Stomach (tissue), 8 donors: ENCODE measurements at regions not wholly inside any gene's neighbourhood (a gene's known extent, or its start where the extent isn't known, plus 50 kb on each side); places are given as distances from the start of the nearest gene placed in this dataset.

Experiments used
- DNase-seq, 2 donors: peaks; one replicate each; pipeline versions ENCODE4 v3.0.0 to v3.0.0-alpha.2; 2013 to 2019
- H3K27ac ChIP-seq, 5 donors: fragments of 200-600 bp in 4 of 5; sonication (generic) in 4 of 5; one replicate each; pipeline ENCODE4 v1.5.1; 2013 to 2019; ENCODE audit warnings: mild to moderate bottlenecking in 1 of 5, moderate library complexity in 1 of 5
- H3K27me3 ChIP-seq, 3 donors: fragments of 200-600 bp; sonication (generic); one replicate each; pipeline ENCODE4 v1.5.1; 2017 to 2019; ENCODE audit warnings: mixed run types in 1 of 3
- H3K36me3 ChIP-seq, 4 donors: fragments of 200-600 bp; sonication (generic); 1 replicate in 3 of 4; 2 replicates in 1 of 4; pipeline ENCODE4 v1.5.1; 2016 to 2019
- H3K4me1 ChIP-seq, 4 donors: fragments of 200-600 bp; sonication (generic); one replicate each; pipeline ENCODE4 v1.5.1; 2016 to 2019
- H3K4me3 ChIP-seq, 4 donors: fragments of 200-600 bp; sonication (generic) in 3 of 4; one replicate each; pipeline ENCODE4 v1.5.1; 2016 to 2019; ENCODE audit warnings: mild to moderate bottlenecking in 1 of 4
- H3K9me3 ChIP-seq, 4 donors: fragments of 200-600 bp; sonication (generic); one replicate each; pipeline ENCODE4 v1.5.1; 2016 to 2019
- EP300 ChIP-seq: sonication (generic); formaldehyde crosslinking; IDR thresholded peaks from one replicate; pipeline ENCODE4 v1.6.1; 2017; ENCODE audit warnings: antibody characterized with exemption
- POLR2A ChIP-seq, 4 donors: fragments of 450-650 bp; IDR thresholded peaks; one replicate each; pipeline ENCODE4 v1.6.1; 2016; ENCODE audit warnings: antibody characterized with exemption in 4 of 4, control low read depth in 2 of 4, mild to moderate bottlenecking in 1 of 4, moderate library complexity in 1 of 4
- POLR2AphosphoS5 ChIP-seq, 3 donors: sonication (generic); formaldehyde crosslinking; IDR thresholded peaks; one replicate each; pipeline ENCODE4 v1.6.1; 2016; ENCODE audit warnings: antibody characterized with exemption in 3 of 3
- WGBS, 5 donors: extraction: QIAGEN DNeasy Blood & Tissue Kit in 3 of 5; methylation state at CpG; one replicate each; pipeline versions ENCODE4 v1.1.5 to v1.1.7; 2013 to 2018; 5-methylcytosine and 5-hydroxymethylcytosine counted together
- intact Hi-C: fragments of 100-400 bp; cut with DNase I; formaldehyde crosslinking; loops from one replicate; pipeline ENCODE4 v1.15.1; 2023; ENCODE audit warnings: low total_unique reads
- TF ChIP-seq, protein P1 (sequence below), 7 experiments: fragments of 450-650 bp in 4 of 7; fragments of 200-600 bp in 3 of 7; sonication (generic) in 3 of 7; IDR thresholded peaks; one replicate each; pipeline ENCODE4 v1.5.1; 2016 to 2019; ENCODE audit warnings: antibody characterized with exemption in 7 of 7, control low read depth in 2 of 7, mild to moderate bottlenecking in 1 of 7
- donor health status: healthy with polysubstance abuse.
- donor health status: Bipolar disorder and iron deficiency.
- donor health status: healthy.

- Histone ChIP-seq H3K4me3 (no peak overlapping the region), H3K4me1 (no peaks in the 10 kb centered on the region), H3K9me3 (no peaks in the 10 kb centered on the region), H3K27me3 (no peaks in the 10 kb centered on the region), H3K27ac (no peak overlapping the region), H3K36me3 (no peaks in the 10 kb centered on the region)
- TF ChIP-seq, protein P1, sequence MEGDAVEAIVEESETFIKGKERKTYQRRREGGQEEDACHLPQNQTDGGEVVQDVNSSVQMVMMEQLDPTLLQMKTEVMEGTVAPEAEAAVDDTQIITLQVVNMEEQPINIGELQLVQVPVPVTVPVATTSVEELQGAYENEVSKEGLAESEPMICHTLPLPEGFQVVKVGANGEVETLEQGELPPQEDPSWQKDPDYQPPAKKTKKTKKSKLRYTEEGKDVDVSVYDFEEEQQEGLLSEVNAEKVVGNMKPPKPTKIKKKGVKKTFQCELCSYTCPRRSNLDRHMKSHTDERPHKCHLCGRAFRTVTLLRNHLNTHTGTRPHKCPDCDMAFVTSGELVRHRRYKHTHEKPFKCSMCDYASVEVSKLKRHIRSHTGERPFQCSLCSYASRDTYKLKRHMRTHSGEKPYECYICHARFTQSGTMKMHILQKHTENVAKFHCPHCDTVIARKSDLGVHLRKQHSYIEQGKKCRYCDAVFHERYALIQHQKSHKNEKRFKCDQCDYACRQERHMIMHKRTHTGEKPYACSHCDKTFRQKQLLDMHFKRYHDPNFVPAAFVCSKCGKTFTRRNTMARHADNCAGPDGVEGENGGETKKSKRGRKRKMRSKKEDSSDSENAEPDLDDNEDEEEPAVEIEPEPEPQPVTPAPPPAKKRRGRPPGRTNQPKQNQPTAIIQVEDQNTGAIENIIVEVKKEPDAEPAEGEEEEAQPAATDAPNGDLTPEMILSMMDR (IDR thresholded peaks at IDR 0.05) = no peak
- TF ChIP-seq POLR2AphosphoS5 (IDR thresholded peaks at IDR 0.05) (no peak), EP300 (no peak), POLR2A (IDR thresholded peaks at IDR 0.05) (no peak)
- intact Hi-C loops = no loop called here
- no peak for DNase-seq
- 47 to 70% (median 53%) methylated on average over 6 of the region's 6 CpGs for WGBS, 5 donors
These were observed 482.4 kb downstream of the C4orf33 start for GRCh38 chr4:129578336-129578735.

GRCh38 chr4:129581305-129581704, 485.4 kb downstream of the C4orf33 start:
- no peaks in the 10 kb centered on the region for H3K4me1 ChIP-seq
- no peaks in the 10 kb centered on the region for H3K36me3 ChIP-seq
- TF ChIP-seq POLR2A (IDR thresholded peaks at IDR 0.05) (no peak), EP300 (no peak), POLR2AphosphoS5 (IDR thresholded peaks at IDR 0.05) (no peak)
- TF ChIP-seq, protein P1 (IDR thresholded peaks at IDR 0.05) = no peak
- H3K4me3 ChIP-seq = no peak overlapping the region
- no peaks in the 10 kb centered on the region for H3K27me3 ChIP-seq
- DNase-seq = no peak
- 48 to 72% (median 70%) methylated on average over 1 of the region's 1 CpG for WGBS, 5 donors
- intact Hi-C loops = no loop called here
- peaks cover 0 to 15% (median 0%) of the 10 kb centered on the region in 4 donors for H3K9me3 ChIP-seq
- no peak overlapping the region for H3K27ac ChIP-seq

DNA sequence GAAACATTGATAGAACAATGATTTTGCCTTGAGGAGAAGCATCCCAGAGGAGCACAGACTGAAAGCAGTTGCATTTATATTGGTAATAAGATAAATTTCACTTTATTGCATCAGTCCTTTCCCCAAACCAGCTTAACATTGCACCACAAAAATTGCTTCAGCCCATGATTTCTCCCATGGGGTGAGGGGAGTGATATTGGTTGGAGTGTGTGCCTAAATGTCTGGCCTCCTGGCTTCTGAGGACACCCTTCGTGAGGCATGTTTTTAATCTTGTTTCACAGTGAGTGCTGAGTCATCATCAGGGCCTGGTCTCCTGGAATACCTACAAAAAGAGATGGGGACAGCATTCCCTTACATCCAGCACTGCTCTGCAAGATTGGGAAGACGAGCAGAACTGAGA, 487.9 kb downstream of the C4orf33 start:
- intact Hi-C loops = no loop called here
- H3K4me1 ChIP-seq = no peaks in the 10 kb centered on the region
- DNase-seq = no peak
- TF ChIP-seq POLR2A (IDR thresholded peaks at IDR 0.05) (no peak), POLR2AphosphoS5 (IDR thresholded peaks at IDR 0.05) (no peak), EP300 (no peak)
- TF ChIP-seq, protein P1 (IDR thresholded peaks at IDR 0.05) = no peak
- H3K36me3 ChIP-seq = no peaks in the 10 kb centered on the region
- H3K9me3 ChIP-seq = peaks cover 0 to 15% (median 0%) of the 10 kb centered on the region in 4 donors
- 35 to 51% (median 38%) methylated on average over 2 of the region's 2 CpGs for WGBS, 5 donors
- no peak overlapping the region for H3K27ac ChIP-seq
- no peaks in the 10 kb centered on the region for H3K27me3 ChIP-seq
- no peak overlapping the region for H3K4me3 ChIP-seq

DNA sequence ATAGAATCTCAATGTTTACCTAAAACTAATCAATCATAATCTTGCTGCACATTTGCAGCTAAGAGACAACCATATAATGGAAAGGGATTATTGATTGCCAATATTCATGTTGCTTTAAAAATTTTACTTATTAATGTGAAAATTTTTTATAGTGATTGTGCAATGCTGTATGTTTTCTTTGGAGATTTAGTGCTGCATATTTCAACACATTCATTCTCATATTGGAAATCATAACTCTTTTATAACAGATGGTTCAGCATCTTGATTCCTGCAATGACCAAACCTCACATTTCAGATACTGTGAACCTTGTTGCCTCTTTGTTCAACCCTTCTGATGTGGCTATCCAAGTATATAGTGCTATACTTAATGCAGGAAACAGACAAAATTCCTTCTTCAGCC, 502.6 kb downstream of the C4orf33 start:
- TF ChIP-seq POLR2A (IDR thresholded peaks at IDR 0.05) = no peak
- TF ChIP-seq, protein P1 (IDR thresholded peaks at IDR 0.05) = no peak
- no peak for TF ChIP-seq POLR2AphosphoS5 (IDR thresholded peaks at IDR 0.05)
- no peak for TF ChIP-seq EP300
- H3K9me3 ChIP-seq = peaks cover 0 to 15% (median 2%) of the 10 kb centered on the region in 4 donors
- H3K4me1 ChIP-seq = no peaks in the 10 kb centered on the region
- H3K27ac ChIP-seq = no peak overlapping the region
- no peak overlapping the region for H3K4me3 ChIP-seq
- intact Hi-C loops = no loop called here
- H3K36me3 ChIP-seq = no peaks in the 10 kb centered on the region
- no peak for DNase-seq
- no peaks in the 10 kb centered on the region for H3K27me3 ChIP-seq
